ENCODE measurements at regions not wholly inside any gene's neighbourhood (a gene's known extent, or its start where the extent isn't known, plus 50 kb on each side); places are given as distances from the start of the nearest gene placed in this dataset.

DNA sequence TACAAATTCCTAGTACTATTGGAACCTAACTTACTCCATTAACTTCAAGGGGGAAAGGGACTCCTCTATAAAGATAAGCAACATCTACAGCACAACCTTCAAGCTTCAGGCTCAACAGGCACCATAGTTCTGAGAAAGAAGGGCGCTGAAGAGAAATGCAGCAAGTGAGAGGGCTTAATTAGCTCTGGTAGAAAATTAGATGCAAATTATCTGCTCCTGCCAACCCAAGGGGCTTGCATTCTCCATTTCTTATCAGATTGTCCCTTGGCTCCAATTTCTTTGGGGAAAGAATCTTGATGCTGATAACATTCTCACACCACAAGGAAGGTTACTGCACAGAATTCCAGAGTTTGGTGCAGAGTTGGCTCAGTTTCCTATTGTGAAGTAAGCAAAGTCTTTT is 214.6 kb downstream of the GABRG2 start:
- TF ChIP-seq GATA2 (IDR thresholded peaks at IDR 0.05; ENCODE audit: low read depth, low read length) = no peak
- TF ChIP-seq GATA3 (IDR thresholded peaks at IDR 0.05; ENCODE audit: low read depth, low read length) = no peak

Data from SH-SY5Y (cell line).